B cell (primary cell): ENCODE measurements at regions not wholly inside any gene's neighbourhood (a gene's known extent, or its start where the extent isn't known, plus 50 kb on each side); places are given as distances from the start of the nearest gene placed in this dataset.

Experiments
- ATAC-seq: fragments of 200-7000 bp; cut with Tn5 transposase; one replicate; pipeline ENCODE4 v1.10.0; 2021; ENCODE audit warnings: low read depth, mild to moderate bottlenecking, moderate number of reproducible peaks, moderate library complexity
- CTCF ChIA-PET: fragments of 350-600 bp; sonication (Branson Sonifier 250); formaldehyde crosslinking; loops from one replicate; lab custom pipeline; 2021; ENCODE audit warnings: antibody characterized with exemption, inconsistent platforms; lab: Charles Lee
- POLR2A ChIA-PET: fragments of 350-600 bp; sonication (Branson Sonifier 250); formaldehyde crosslinking; loops from one replicate; lab custom pipeline; 2021; ENCODE audit warnings: antibody characterized with exemption; lab: Charles Lee
- DNase-seq: peaks from one replicate; pipeline ENCODE4 v3.0.0; 2013
- H2AFZ ChIP-seq: 2 replicates; pipeline ENCODE4 v1.6.1; 2012; ENCODE audit warnings: mild to moderate bottlenecking, low read depth, low read length; ENCODE audit not compliant: insufficient read depth, poor library complexity, severe bottlenecking
- H3K27ac ChIP-seq, 2 donors: 1 replicate in 1 of 2; 2 replicates in 1 of 2; pipeline ENCODE4 v1.5.1; 2012 to 2013; ENCODE audit warnings: low read length in 2 of 2, mild to moderate bottlenecking in 2 of 2, moderate library complexity in 1 of 2
- H3K27me3 ChIP-seq, 4 experiments: fragments of 200-600 bp in 1 of 4; sonication (generic) in 1 of 4; replicated peaks in 1 of 4; 1 replicate in 2 of 4; 2 replicates in 2 of 4; pipeline versions ENCODE4 v1.6.1 to v1.7.0; 2013 to 2016; ENCODE audit warnings: low read length in 3 of 4, mild to moderate bottlenecking in 2 of 4, mixed read lengths in 1 of 4, moderate library complexity in 1 of 4; ENCODE audit not compliant: insufficient read depth in 4 of 4, control insufficient read depth in 3 of 4; ENCODE audit errors: control extremely low read depth in 1 of 4
- H3K36me3 ChIP-seq, 2 experiments: replicated peaks in 1 of 2; 1 replicate in 1 of 2; 2 replicates in 1 of 2; pipeline versions ENCODE4 v1.6.1 to v1.7.1; 2013; ENCODE audit warnings: low read length in 1 of 2; ENCODE audit not compliant: insufficient read depth in 2 of 2, control insufficient read depth in 1 of 2; ENCODE audit errors: control extremely low read depth in 1 of 2, extremely low read depth in 1 of 2
- H3K4me1 ChIP-seq, 2 donors: fragments of 200-600 bp in 1 of 2; sonication (generic) in 1 of 2; 1 replicate in 1 of 2; 2 replicates in 1 of 2; pipeline versions ENCODE4 v1.5.1 to v1.6.1; 2013 to 2017; ENCODE audit warnings: low read length in 2 of 2; ENCODE audit not compliant: control insufficient read depth in 2 of 2, insufficient read depth in 2 of 2
- H3K4me2 ChIP-seq: replicated peaks from 2 replicates; pipeline ENCODE3; 2012; ENCODE audit warnings: mild to moderate bottlenecking, low read depth, low read length; ENCODE audit not compliant: poor library complexity, severe bottlenecking
- H3K4me3 ChIP-seq, 5 experiments: fragments of 200-600 bp in 1 of 5; sonication (generic) in 1 of 5; 1 replicate in 3 of 5; 2 replicates in 2 of 5; pipeline versions ENCODE4 v1.5.1 to v1.7.0; 2011 to 2016; ENCODE audit warnings: low read length in 4 of 5, mild to moderate bottlenecking in 4 of 5, low read depth in 2 of 5, control low read depth in 1 of 5, moderate library complexity in 1 of 5; ENCODE audit not compliant: insufficient read depth in 1 of 5; ENCODE audit errors: control extremely low read depth in 1 of 5, extremely low read depth in 1 of 5
- H3K79me2 ChIP-seq: fragments of 200-600 bp; sonication (generic); one replicate; pipeline ENCODE4 v1.6.0; 2016; ENCODE audit warnings: low read length; ENCODE audit not compliant: control insufficient read depth, insufficient read depth
- H3K9ac ChIP-seq: fragments of 200-600 bp; sonication (generic); 2 replicates; pipeline ENCODE4 v1.6.1; 2017; ENCODE audit warnings: mild to moderate bottlenecking, low read length, moderate library complexity
- H3K9me3 ChIP-seq, 3 donors: one replicate each; pipeline versions ENCODE4 v1.6.1 to v1.7.1; 2013; ENCODE audit warnings: low read length in 2 of 3; ENCODE audit not compliant: control insufficient read depth in 2 of 3, insufficient read depth in 1 of 3; ENCODE audit errors: control extremely low read depth in 1 of 3
- H4K20me1 ChIP-seq: 2 replicates; pipeline ENCODE4 v1.6.0; 2012; ENCODE audit warnings: mild to moderate bottlenecking, low read length; ENCODE audit not compliant: insufficient read depth, control insufficient read depth, poor library complexity, severe bottlenecking
- H3K27ac Mint-ChIP-seq: one replicate; pipeline ENCODE4 v1.8.0; 2021; ENCODE audit warnings: mixed read lengths
- H3K27me3 Mint-ChIP-seq: one replicate; pipeline ENCODE4 v1.8.0; 2021; ENCODE audit warnings: mixed read lengths
- H3K4me1 Mint-ChIP-seq: one replicate; pipeline ENCODE4 v1.8.0; 2021; ENCODE audit warnings: mixed read lengths
- H3K4me3 Mint-ChIP-seq: one replicate; pipeline ENCODE4 v1.8.0; 2021; ENCODE audit warnings: mixed read lengths
- H3K9me3 Mint-ChIP-seq: one replicate; pipeline ENCODE4 v1.8.0; 2022; ENCODE audit warnings: mixed read lengths; ENCODE audit not compliant: insufficient read depth
- CTCF ChIP-seq: fragments of 200-600 bp; IDR thresholded peaks from one replicate; pipeline ENCODE4 v1.8.0; 2022; ENCODE audit warnings: antibody characterized with exemption, mild to moderate bottlenecking
- EZH2 ChIP-seq: IDR thresholded peaks from 2 replicates; pipeline ENCODE4 v1.6.1; 2012; ENCODE audit warnings: borderline replicate concordance, low read depth, mild to moderate bottlenecking, moderate library complexity, low read length; ENCODE audit not compliant: insufficient read depth, poor library complexity, severe bottlenecking
- whole genome bisulfite sequencing: methylation state at CpG from one replicate; pipeline ENCODE4 v1.1.5; 2013; ENCODE audit warnings: missing lambda C conversion rate; ENCODE audit not compliant: insufficient coverage; 5-methylcytosine and 5-hydroxymethylcytosine counted together
- intact Hi-C: fragments of 100-400 bp; cut with micrococcal nuclease; formaldehyde crosslinking; loops from one replicate; pipeline ENCODE4 v1.10.0; 2022

- no peaks in the 10 kb centered on the region for H3K9me3 Mint-ChIP-seq
- POLR2A ChIA-PET, result no interaction called here
Measured at GRCh38 chr1:181334724-181335123, 148.6 kb upstream of the CACNA1E start.

GRCh38 chr1:181335631-181336030, 147.7 kb upstream of the CACNA1E start:
- TF ChIP-seq EZH2 (no peak), CTCF (no peak)
- Mint-ChIP-seq H3K9me3 (no peaks in the 10 kb centered on the region), H3K4me3 (no peak overlapping the region), H3K27ac (no peak overlapping the region), H3K4me1 (no peaks in the 10 kb centered on the region), H3K27me3 (peaks cover 7% of the 10 kb centered on the region)
- POLR2A ChIA-PET, result no interaction called here
- WGBS, result 78% methylated on average over 1 of the region's 3 CpGs
- Histone ChIP-seq H3K79me2 (no peaks in the 10 kb centered on the region), H3K4me3 (no peak overlapping the region), H3K27me3 (no peaks in the 10 kb centered on the region), H3K4me2 (no peak overlapping the region), H3K9ac (no peak overlapping the region), H3K27ac (no peak overlapping the region), H3K4me1 (no peaks in the 10 kb centered on the region), H4K20me1 (no peaks in the 10 kb centered on the region), H2AFZ (no peak overlapping the region), H3K36me3 (no peaks in the 10 kb centered on the region), H3K9me3 (peaks cover 0 to 12% (median 1%) of the 10 kb centered on the region in 3 donors)
- CTCF ChIA-PET, result no interaction called here
- ATAC-seq, result no peak
- no peak for DNase-seq
- intact Hi-C loops, result no loop called here

More at GRCh38 chr1:181334724-181335123, 148.6 kb upstream of the CACNA1E start:
- H3K9me3 ChIP-seq, result peaks cover 0 to 12% (median 1%) of the 10 kb centered on the region in 3 donors
- 97% methylated on average over 2 of the region's 2 CpGs for WGBS
- no peaks in the 10 kb centered on the region for H3K4me1 ChIP-seq
- intact Hi-C loops, result no loop called here
- CTCF ChIA-PET, result no interaction called here
- H3K4me3 Mint-ChIP-seq, result no peak overlapping the region
- TF ChIP-seq CTCF, result no peak
- H3K4me3 ChIP-seq, result no peak overlapping the region
- H4K20me1 ChIP-seq, result no peaks in the 10 kb centered on the region
- H3K27me3 ChIP-seq, result no peaks in the 10 kb centered on the region
- no peak overlapping the region for H3K4me2 ChIP-seq
- H2AFZ ChIP-seq, result no peak overlapping the region
- no peaks in the 10 kb centered on the region for H3K4me1 Mint-ChIP-seq
- H3K9ac ChIP-seq, result no peak overlapping the region
- no peak overlapping the region for H3K27ac Mint-ChIP-seq
- H3K27me3 Mint-ChIP-seq, result peaks cover 7% of the 10 kb centered on the region
- no peak overlapping the region for H3K27ac ChIP-seq
- ATAC-seq (no peak), DNase-seq (no peak)
- H3K79me2 ChIP-seq, result no peaks in the 10 kb centered on the region
- H3K36me3 ChIP-seq, result no peaks in the 10 kb centered on the region
